A673 (cell line): ENCODE measurements at regions not wholly inside any gene's neighbourhood (a gene's known extent, or its start where the extent isn't known, plus 50 kb on each side); places are given as distances from the start of the nearest gene placed in this dataset.

Experiments
- CTCF ChIP-seq: fragments of 300-800, 200-600 bp; sonication (generic); conservative IDR thresholded peaks from 2 replicates; pipeline ENCODE4 v1.5.1; 2017; ENCODE audit warnings: low read depth, mild to moderate bottlenecking, antibody characterized with exemption, low read length, moderate library complexity, mixed read lengths
- EZH2 ChIP-seq: fragments of 200-600 bp; sonication (generic); IDR thresholded peaks from 2 replicates; pipeline ENCODE4 v1.6.1; 2017; ENCODE audit warnings: borderline replicate concordance, low read depth, mild to moderate bottlenecking, mixed read lengths, antibody characterized with exemption, low read length; ENCODE audit not compliant: poor library complexity, severe bottlenecking

GRCh38 chr6:6460416-6460815 is 128.1 kb upstream of the LY86 start:
- no peak for TF ChIP-seq CTCF
- TF ChIP-seq EZH2 = no peak
